SK-N-SH treated with all-trans-retinoic acid at 6 μM for 48 hours (cell line): ENCODE measurements at regions not wholly inside any gene's neighbourhood (a gene's known extent, or its start where the extent isn't known, plus 50 kb on each side); places are given as distances from the start of the nearest gene placed in this dataset.

Experiments used
- ATAC-seq: fragments of 200-7000 bp; cut with Tn5 transposase; 3 replicates; pipeline ENCODE4 v1.9.1; 2020; ENCODE audit warnings: mild to moderate bottlenecking, moderate library complexity
- ARNTL ChIP-seq: fragments of 450-650 bp; formaldehyde crosslinking; IDR thresholded peaks from 2 replicates; pipeline ENCODE4 v1.5.0; 2020; ENCODE audit warnings: low read depth, mild to moderate bottlenecking, moderate library complexity, borderline replicate concordance
- CSDC2 ChIP-seq: fragments of 250-450 bp; sonication (Bioruptor Pico); IDR thresholded peaks from 2 replicates; pipeline ENCODE4 v1.5.0; 2020; ENCODE audit warnings: mild to moderate bottlenecking, moderate library complexity
- ESRRG ChIP-seq: fragments of 250-450 bp; sonication (Bioruptor Pico); IDR thresholded peaks from 2 replicates; pipeline ENCODE4 v1.6.1; 2021; ENCODE audit warnings: mild to moderate bottlenecking
- GLIS3 ChIP-seq: fragments of 250-450 bp; sonication (Bioruptor Pico); IDR thresholded peaks from 2 replicates; pipeline ENCODE4 v1.5.0; 2020; ENCODE audit warnings: mild to moderate bottlenecking, moderate library complexity
- ISL1 ChIP-seq: fragments of 250-450 bp; sonication (Bioruptor Pico); IDR thresholded peaks from 2 replicates; pipeline ENCODE4 v2.1.2; 2022; ENCODE audit warnings: mild to moderate bottlenecking, moderate library complexity
- OSR1 ChIP-seq: fragments of 250-450 bp; sonication (Bioruptor Pico); IDR thresholded peaks from 2 replicates; pipeline ENCODE4 v1.8.0; 2022; ENCODE audit warnings: moderate library complexity, mild to moderate bottlenecking, inconsistent platforms
- PPARA ChIP-seq: fragments of 250-450 bp; sonication (Bioruptor Pico); IDR thresholded peaks from 2 replicates; pipeline ENCODE4 v1.5.0; 2020; ENCODE audit warnings: mild to moderate bottlenecking, borderline replicate concordance
- RARB ChIP-seq: fragments of 250-450 bp; sonication (Bioruptor Pico); IDR thresholded peaks from 2 replicates; pipeline ENCODE4 v1.8.0; 2021; ENCODE audit warnings: mild to moderate bottlenecking, moderate library complexity
- SNAI2 ChIP-seq: fragments of 250-450 bp; sonication (Bioruptor Pico); IDR thresholded peaks from 2 replicates; pipeline ENCODE4 v1.5.0; 2020; ENCODE audit warnings: mild to moderate bottlenecking, moderate library complexity
- TCF4 ChIP-seq: fragments of 250-450 bp; sonication (Bioruptor Pico); IDR thresholded peaks from 2 replicates; pipeline ENCODE4 v1.8.0; 2021; ENCODE audit warnings: mild to moderate bottlenecking, moderate library complexity, borderline replicate concordance
- TOX ChIP-seq: fragments of 250-450 bp; sonication (Bioruptor Pico); IDR thresholded peaks from 2 replicates; pipeline ENCODE4 v1.8.0; 2021; ENCODE audit warnings: mild to moderate bottlenecking, moderate library complexity, borderline replicate concordance
- ZC3H10 ChIP-seq: fragments of 250-450 bp; sonication (Bioruptor Pico); IDR thresholded peaks from 2 replicates; pipeline ENCODE4 v1.5.1; 2021; ENCODE audit warnings: mild to moderate bottlenecking, moderate library complexity
- ZFP3 ChIP-seq: fragments of 250-450 bp; sonication (Bioruptor Pico); IDR thresholded peaks from 2 replicates; pipeline ENCODE4 v1.5.0; 2020; ENCODE audit warnings: mild to moderate bottlenecking, moderate library complexity
- ZFP30 ChIP-seq: fragments of 450-650 bp; formaldehyde crosslinking; IDR thresholded peaks from 2 replicates; pipeline ENCODE4 v1.5.0; 2022; ENCODE audit warnings: mild to moderate bottlenecking, moderate library complexity
- ZNF565 ChIP-seq: fragments of 450-650 bp; formaldehyde crosslinking; conservative IDR thresholded peaks from 2 replicates; pipeline ENCODE4 v1.5.0; 2020; ENCODE audit warnings: low read depth, mild to moderate bottlenecking, moderate library complexity
- ZNF70 ChIP-seq: fragments of 450-650 bp; formaldehyde crosslinking; IDR thresholded peaks from 2 replicates; pipeline ENCODE4 v1.5.0; 2020; ENCODE audit warnings: mild to moderate bottlenecking, moderate library complexity
- ZNF8 ChIP-seq: fragments of 450-650 bp; formaldehyde crosslinking; IDR thresholded peaks from 2 replicates; pipeline ENCODE4 v1.5.0; 2020; ENCODE audit warnings: mild to moderate bottlenecking, moderate library complexity
- TF ChIP-seq, protein P1 (sequence below): fragments of 250-450 bp; sonication (Bioruptor Pico); IDR thresholded peaks from 2 replicates; pipeline ENCODE4 v1.8.0; 2021; ENCODE audit warnings: low read depth, mild to moderate bottlenecking, moderate library complexity, borderline replicate concordance
- TF ChIP-seq, protein P2 (sequence below): fragments of 250-450 bp; sonication (Bioruptor Pico); IDR thresholded peaks from 2 replicates; pipeline ENCODE4 v1.8.0; 2020; ENCODE audit warnings: mild to moderate bottlenecking, moderate library complexity, borderline replicate concordance
- TF ChIP-seq, protein P3 (sequence below): fragments of 250-450 bp; sonication (Bioruptor Pico); IDR thresholded peaks from 2 replicates; pipeline ENCODE4 v1.5.1; 2021; ENCODE audit warnings: mild to moderate bottlenecking, moderate library complexity
- TF ChIP-seq, protein P4 (sequence below): fragments of 250-450 bp; sonication (Bioruptor Pico); IDR thresholded peaks from 2 replicates; pipeline ENCODE4 v1.5.1; 2020; ENCODE audit warnings: low read depth, mild to moderate bottlenecking, moderate library complexity
- TF ChIP-seq, protein P5 (sequence below): fragments of 250-450 bp; sonication (Bioruptor Pico); IDR thresholded peaks from 2 replicates; pipeline ENCODE4 v1.5.0; 2020; ENCODE audit warnings: mild to moderate bottlenecking, moderate library complexity

DNA sequence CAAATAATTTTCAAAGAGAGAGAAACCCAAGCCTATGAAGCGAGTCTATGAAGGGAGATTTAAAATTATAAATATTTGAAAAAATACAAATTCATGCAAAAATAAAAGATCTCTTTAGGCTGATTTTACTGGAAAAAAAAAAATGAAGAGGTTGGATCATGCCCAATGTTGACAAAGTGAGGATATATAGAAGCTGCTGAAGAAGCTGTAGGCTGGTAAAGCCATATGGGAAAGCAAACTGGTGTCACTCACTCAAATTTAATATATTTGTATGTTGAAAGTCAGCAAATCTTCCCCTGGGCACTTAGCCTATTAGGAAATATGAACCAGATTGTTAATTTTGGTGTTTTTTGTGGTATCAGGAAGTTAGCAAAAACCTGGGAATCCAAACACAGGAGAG is 61.8 kb upstream of the BCHE start (continued):
- TF ChIP-seq, protein P1, sequence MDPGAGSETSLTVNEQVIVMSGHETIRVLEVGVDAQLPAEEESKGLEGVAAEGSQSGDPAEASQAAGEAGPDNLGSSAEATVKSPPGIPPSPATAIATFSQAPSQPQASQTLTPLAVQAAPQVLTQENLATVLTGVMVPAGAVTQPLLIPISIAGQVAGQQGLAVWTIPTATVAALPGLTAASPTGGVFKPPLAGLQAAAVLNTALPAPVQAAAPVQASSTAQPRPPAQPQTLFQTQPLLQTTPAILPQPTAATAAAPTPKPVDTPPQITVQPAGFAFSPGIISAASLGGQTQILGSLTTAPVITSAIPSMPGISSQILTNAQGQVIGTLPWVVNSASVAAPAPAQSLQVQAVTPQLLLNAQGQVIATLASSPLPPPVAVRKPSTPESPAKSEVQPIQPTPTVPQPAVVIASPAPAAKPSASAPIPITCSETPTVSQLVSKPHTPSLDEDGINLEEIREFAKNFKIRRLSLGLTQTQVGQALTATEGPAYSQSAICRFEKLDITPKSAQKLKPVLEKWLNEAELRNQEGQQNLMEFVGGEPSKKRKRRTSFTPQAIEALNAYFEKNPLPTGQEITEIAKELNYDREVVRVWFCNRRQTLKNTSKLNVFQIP (CRISPR knock-in tag) = no peak
- TF ChIP-seq ISL1 = no peak
- no peak for TF ChIP-seq TCF4 (CRISPR knock-in tag)

DNA sequence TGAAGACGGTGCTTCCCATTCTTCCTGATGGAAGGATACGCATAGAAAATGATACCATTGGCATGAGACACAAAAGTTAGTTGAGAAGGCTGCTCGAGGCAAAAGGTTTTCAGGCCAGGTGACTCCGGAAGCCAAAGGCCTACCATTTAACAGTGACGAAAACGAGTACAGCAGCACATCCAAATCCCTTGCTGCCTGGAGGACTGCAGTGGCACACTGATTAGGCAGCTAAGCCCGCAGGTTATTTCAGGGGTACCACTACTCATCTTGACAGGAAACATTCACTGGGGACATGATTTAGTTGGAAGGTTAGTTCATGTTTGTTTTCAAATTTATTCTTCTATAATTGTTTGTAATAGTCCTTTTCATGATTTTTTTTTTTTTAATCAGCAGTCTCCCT is 59.9 kb upstream of the BCHE start:
- TF ChIP-seq TOX (CRISPR knock-in tag) (no peak), GLIS3 (CRISPR knock-in tag) (no peak), ZFP3 (no peak), ESRRG (CRISPR knock-in tag) (no peak), TCF4 (CRISPR knock-in tag) (no peak), OSR1 (no peak), ZNF8 (no peak)
- no peak for ATAC-seq

DNA sequence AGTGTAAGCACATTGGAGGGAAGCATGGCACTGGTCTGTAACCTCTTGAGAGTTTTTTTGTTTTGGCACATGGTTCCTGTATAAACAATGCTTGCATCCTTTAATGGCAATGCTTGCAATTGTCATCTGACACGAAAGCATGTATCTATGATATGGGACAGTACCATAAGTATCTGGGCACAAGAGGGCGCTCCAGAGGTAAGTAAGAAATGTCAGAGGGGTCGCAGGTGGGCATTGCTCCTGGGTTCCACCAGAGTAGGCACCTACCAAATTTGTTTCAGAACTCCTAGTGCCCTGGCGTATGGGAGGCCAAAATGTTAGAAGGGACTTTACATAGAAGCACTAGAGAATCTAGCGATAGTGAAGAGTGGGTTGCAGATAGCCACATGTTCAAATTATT is 58.7 kb upstream of the BCHE start:
- TF ChIP-seq OSR1 (no peak), GLIS3 (CRISPR knock-in tag) (no peak), PPARA (no peak), ESRRG (CRISPR knock-in tag) (no peak), ISL1 (no peak), ZC3H10 (CRISPR knock-in tag) (no peak), RARB (no peak), ZNF70 (CRISPR knock-in tag) (no peak), SNAI2 (CRISPR knock-in tag) (no peak), ARNTL (no peak)
- TF ChIP-seq, protein P2, sequence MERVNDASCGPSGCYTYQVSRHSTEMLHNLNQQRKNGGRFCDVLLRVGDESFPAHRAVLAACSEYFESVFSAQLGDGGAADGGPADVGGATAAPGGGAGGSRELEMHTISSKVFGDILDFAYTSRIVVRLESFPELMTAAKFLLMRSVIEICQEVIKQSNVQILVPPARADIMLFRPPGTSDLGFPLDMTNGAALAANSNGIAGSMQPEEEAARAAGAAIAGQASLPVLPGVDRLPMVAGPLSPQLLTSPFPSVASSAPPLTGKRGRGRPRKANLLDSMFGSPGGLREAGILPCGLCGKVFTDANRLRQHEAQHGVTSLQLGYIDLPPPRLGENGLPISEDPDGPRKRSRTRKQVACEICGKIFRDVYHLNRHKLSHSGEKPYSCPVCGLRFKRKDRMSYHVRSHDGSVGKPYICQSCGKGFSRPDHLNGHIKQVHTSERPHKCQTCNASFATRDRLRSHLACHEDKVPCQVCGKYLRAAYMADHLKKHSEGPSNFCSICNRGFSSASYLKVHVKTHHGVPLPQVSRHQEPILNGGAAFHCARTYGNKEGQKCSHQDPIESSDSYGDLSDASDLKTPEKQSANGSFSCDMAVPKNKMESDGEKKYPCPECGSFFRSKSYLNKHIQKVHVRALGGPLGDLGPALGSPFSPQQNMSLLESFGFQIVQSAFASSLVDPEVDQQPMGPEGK (CRISPR knock-in tag) = no peak
- TF ChIP-seq, protein P3, sequence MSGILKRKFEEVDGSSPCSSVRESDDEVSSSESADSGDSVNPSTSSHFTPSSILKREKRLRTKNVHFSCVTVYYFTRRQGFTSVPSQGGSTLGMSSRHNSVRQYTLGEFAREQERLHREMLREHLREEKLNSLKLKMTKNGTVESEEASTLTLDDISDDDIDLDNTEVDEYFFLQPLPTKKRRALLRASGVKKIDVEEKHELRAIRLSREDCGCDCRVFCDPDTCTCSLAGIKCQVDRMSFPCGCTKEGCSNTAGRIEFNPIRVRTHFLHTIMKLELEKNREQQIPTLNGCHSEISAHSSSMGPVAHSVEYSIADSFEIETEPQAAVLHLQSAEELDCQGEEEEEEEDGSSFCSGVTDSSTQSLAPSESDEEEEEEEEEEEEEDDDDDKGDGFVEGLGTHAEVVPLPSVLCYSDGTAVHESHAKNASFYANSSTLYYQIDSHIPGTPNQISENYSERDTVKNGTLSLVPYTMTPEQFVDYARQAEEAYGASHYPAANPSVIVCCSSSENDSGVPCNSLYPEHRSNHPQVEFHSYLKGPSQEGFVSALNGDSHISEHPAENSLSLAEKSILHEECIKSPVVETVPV (CRISPR knock-in tag) = no peak
- TF ChIP-seq, all 23 proteins: peak for 0
- ATAC-seq = peak; percentile 54; the same call in 1 of the 3 replicates

DNA sequence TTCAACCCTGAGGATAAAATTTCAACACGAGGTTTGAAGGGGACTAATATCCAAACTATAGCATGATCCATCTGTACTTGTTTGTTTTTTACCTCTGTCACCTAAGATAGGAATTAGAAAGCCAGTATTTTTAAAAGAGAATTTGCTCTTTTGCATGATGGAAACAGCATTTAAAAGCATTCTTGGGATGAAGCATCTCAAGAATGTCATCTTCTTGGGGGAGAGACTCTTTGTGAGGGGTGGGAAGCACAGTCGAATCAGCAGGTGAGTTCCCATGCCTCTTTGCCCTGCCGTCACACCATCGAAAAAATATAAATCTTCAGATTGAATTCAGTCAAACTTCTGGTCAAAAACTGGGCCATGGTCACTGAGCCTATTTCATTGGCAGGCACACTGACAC is 55.3 kb upstream of the BCHE start:
- ATAC-seq = no peak
- TF ChIP-seq ESRRG (CRISPR knock-in tag) (no peak), ZC3H10 (CRISPR knock-in tag) (no peak), ZNF565 (no peak), TCF4 (CRISPR knock-in tag) (no peak), ISL1 (no peak), ZFP3 (no peak), GLIS3 (CRISPR knock-in tag) (no peak), CSDC2 (CRISPR knock-in tag) (no peak), ZFP30 (CRISPR knock-in tag) (no peak), ARNTL (no peak), RARB (no peak), SNAI2 (CRISPR knock-in tag) (no peak), OSR1 (no peak), ZNF8 (no peak), ZNF70 (CRISPR knock-in tag) (no peak), PPARA (no peak)
- TF ChIP-seq, protein P1 (CRISPR knock-in tag) = no peak
- TF ChIP-seq, protein P4, sequence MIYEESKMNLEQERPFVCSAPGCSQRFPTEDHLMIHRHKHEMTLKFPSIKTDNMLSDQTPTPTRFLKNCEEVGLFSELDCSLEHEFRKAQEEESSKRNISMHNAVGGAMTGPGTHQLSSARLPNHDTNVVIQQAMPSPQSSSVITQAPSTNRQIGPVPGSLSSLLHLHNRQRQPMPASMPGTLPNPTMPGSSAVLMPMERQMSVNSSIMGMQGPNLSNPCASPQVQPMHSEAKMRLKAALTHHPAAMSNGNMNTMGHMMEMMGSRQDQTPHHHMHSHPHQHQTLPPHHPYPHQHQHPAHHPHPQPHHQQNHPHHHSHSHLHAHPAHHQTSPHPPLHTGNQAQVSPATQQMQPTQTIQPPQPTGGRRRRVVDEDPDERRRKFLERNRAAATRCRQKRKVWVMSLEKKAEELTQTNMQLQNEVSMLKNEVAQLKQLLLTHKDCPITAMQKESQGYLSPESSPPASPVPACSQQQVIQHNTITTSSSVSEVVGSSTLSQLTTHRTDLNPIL (CRISPR knock-in tag) = no peak
- TF ChIP-seq, protein P3 (CRISPR knock-in tag) = no peak
- TF ChIP-seq, protein P5, sequence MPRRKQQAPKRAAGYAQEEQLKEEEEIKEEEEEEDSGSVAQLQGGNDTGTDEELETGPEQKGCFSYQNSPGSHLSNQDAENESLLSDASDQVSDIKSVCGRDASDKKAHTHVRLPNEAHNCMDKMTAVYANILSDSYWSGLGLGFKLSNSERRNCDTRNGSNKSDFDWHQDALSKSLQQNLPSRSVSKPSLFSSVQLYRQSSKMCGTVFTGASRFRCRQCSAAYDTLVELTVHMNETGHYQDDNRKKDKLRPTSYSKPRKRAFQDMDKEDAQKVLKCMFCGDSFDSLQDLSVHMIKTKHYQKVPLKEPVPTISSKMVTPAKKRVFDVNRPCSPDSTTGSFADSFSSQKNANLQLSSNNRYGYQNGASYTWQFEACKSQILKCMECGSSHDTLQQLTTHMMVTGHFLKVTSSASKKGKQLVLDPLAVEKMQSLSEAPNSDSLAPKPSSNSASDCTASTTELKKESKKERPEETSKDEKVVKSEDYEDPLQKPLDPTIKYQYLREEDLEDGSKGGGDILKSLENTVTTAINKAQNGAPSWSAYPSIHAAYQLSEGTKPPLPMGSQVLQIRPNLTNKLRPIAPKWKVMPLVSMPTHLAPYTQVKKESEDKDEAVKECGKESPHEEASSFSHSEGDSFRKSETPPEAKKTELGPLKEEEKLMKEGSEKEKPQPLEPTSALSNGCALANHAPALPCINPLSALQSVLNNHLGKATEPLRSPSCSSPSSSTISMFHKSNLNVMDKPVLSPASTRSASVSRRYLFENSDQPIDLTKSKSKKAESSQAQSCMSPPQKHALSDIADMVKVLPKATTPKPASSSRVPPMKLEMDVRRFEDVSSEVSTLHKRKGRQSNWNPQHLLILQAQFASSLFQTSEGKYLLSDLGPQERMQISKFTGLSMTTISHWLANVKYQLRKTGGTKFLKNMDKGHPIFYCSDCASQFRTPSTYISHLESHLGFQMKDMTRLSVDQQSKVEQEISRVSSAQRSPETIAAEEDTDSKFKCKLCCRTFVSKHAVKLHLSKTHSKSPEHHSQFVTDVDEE (CRISPR knock-in tag) = no peak
